ENCODE measurements at regions not wholly inside any gene's neighbourhood (a gene's known extent, or its start where the extent isn't known, plus 50 kb on each side); places are given as distances from the start of the nearest gene placed in this dataset.

GRCh38 chrX:36436361-36436760 is 516.8 kb downstream of the CFAP47 start:
- no peak for DNase-seq

GRCh38 chrX:36443007-36443406 is 523.5 kb downstream of the CFAP47 start:
- DNase-seq = no peak

GRCh38 chrX:36445566-36445965 is 526.0 kb downstream of the CFAP47 start:
- DNase-seq = no peak

- DNase-seq = no peak
Measured at GRCh38 chrX:36462142-36462541, 542.6 kb downstream of the CFAP47 start.

- no peak for DNase-seq
Measured at GRCh38 chrX:36480441-36480990, 527.6 kb upstream of the FAM47C start.

- no peak for DNase-seq
Measured at GRCh38 chrX:36501169-36501702, 506.9 kb upstream of the FAM47C start.

- no peak for DNase-seq
Measured at GRCh38 chrX:36504625-36505024, 503.5 kb upstream of the FAM47C start.

- no peak for DNase-seq
Measured at GRCh38 chrX:36508042-36508441, 500.1 kb upstream of the FAM47C start.

GRCh38 chrX:36510736-36511135 is 497.4 kb upstream of the FAM47C start:
- DNase-seq = no peak

- DNase-seq = no peak
Measured at GRCh38 chrX:36528661-36529060, 479.5 kb upstream of the FAM47C start.

GRCh38 chrX:36534900-36535299 is 473.3 kb upstream of the FAM47C start:
- DNase-seq = no peak

GRCh38 chrX:36543499-36543898 is 464.7 kb upstream of the FAM47C start:
- DNase-seq = no peak

- no peak for DNase-seq
Measured at GRCh38 chrX:36562986-36563385, 445.2 kb upstream of the FAM47C start.

GRCh38 chrX:36568946-36569345 is 439.2 kb upstream of the FAM47C start:
- no peak for DNase-seq

- DNase-seq = no peak
Measured at GRCh38 chrX:36573720-36574119, 434.4 kb upstream of the FAM47C start.

GRCh38 chrX:36575670-36576069 is 432.5 kb upstream of the FAM47C start:
- no peak for DNase-seq

- DNase-seq = no peak
Measured at GRCh38 chrX:36577006-36577405, 431.2 kb upstream of the FAM47C start.

- DNase-seq = no peak
Measured at GRCh38 chrX:36581030-36581429, 427.1 kb upstream of the FAM47C start.

- no peak for DNase-seq
Measured at GRCh38 chrX:36583674-36584073, 424.5 kb upstream of the FAM47C start.

- DNase-seq = no peak
Measured at GRCh38 chrX:36609616-36610585, 398.3 kb upstream of the FAM47C start.

GRCh38 chrX:36626898-36627297 is 381.3 kb upstream of the FAM47C start:
- DNase-seq = no peak

- no peak for DNase-seq
Measured at GRCh38 chrX:36640232-36640631, 367.9 kb upstream of the FAM47C start.

- DNase-seq = no peak
Measured at GRCh38 chrX:36642052-36642451, 366.1 kb upstream of the FAM47C start.

- DNase-seq = no peak
Measured at GRCh38 chrX:36650622-36651021, 357.5 kb upstream of the FAM47C start.
